ENCODE measurements at regions not wholly inside any gene's neighbourhood (a gene's known extent, or its start where the extent isn't known, plus 50 kb on each side); places are given as distances from the start of the nearest gene placed in this dataset.

DNA sequence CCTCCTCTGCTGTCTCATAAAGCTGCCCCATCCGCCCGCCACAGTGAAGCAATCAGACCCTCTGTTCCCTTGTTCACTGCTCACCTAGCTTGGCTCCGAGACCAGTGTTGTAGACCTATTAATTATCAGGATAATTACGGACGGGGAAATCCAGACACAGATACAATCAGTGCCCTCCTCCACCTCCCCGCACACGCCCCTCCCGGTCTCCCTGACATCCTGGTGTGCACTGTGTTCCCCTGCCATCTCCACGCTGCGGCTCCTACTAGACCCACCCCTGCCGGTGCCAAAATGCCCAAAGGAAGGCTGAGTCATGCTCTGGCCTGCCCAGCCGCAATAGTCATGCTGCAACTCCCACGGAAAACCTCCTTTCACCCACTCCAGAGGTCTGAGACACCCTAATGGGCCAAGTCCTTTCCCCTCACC lies 277.3 kb upstream of the TLE3 start:
- no peak for TF ChIP-seq EZH2 (IDR thresholded peaks at IDR 0.05; ENCODE audit: borderline replicate concordance)
- TF ChIP-seq, protein P1, sequence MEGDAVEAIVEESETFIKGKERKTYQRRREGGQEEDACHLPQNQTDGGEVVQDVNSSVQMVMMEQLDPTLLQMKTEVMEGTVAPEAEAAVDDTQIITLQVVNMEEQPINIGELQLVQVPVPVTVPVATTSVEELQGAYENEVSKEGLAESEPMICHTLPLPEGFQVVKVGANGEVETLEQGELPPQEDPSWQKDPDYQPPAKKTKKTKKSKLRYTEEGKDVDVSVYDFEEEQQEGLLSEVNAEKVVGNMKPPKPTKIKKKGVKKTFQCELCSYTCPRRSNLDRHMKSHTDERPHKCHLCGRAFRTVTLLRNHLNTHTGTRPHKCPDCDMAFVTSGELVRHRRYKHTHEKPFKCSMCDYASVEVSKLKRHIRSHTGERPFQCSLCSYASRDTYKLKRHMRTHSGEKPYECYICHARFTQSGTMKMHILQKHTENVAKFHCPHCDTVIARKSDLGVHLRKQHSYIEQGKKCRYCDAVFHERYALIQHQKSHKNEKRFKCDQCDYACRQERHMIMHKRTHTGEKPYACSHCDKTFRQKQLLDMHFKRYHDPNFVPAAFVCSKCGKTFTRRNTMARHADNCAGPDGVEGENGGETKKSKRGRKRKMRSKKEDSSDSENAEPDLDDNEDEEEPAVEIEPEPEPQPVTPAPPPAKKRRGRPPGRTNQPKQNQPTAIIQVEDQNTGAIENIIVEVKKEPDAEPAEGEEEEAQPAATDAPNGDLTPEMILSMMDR (IDR thresholded peaks at IDR 0.05; ENCODE audit: poor library complexity): no peak

Measured in hepatocyte (in vitro differentiated cells).